B cell (primary cell): ENCODE measurements at regions not wholly inside any gene's neighbourhood (a gene's known extent, or its start where the extent isn't known, plus 50 kb on each side); places are given as distances from the start of the nearest gene placed in this dataset.

ENCODE experiments used
- ATAC-seq: fragments of 200-7000 bp; cut with Tn5 transposase; one replicate; pipeline ENCODE4 v1.10.0; 2021; ENCODE audit warnings: low read depth, mild to moderate bottlenecking, moderate number of reproducible peaks, moderate library complexity
- CTCF ChIA-PET: fragments of 350-600 bp; sonication (Branson Sonifier 250); formaldehyde crosslinking; loops from one replicate; lab custom pipeline; 2021; ENCODE audit warnings: antibody characterized with exemption, inconsistent platforms; lab: Charles Lee
- POLR2A ChIA-PET: fragments of 350-600 bp; sonication (Branson Sonifier 250); formaldehyde crosslinking; loops from one replicate; lab custom pipeline; 2021; ENCODE audit warnings: antibody characterized with exemption; lab: Charles Lee
- DNase-seq: peaks from one replicate; pipeline ENCODE4 v3.0.0; 2013
- H2AFZ ChIP-seq: 2 replicates; pipeline ENCODE4 v1.6.1; 2012; ENCODE audit warnings: mild to moderate bottlenecking, low read depth, low read length; ENCODE audit not compliant: insufficient read depth, poor library complexity, severe bottlenecking
- H3K27ac ChIP-seq, 2 donors: 1 replicate in 1 of 2; 2 replicates in 1 of 2; pipeline ENCODE4 v1.5.1; 2012 to 2013; ENCODE audit warnings: low read length in 2 of 2, mild to moderate bottlenecking in 2 of 2, moderate library complexity in 1 of 2
- H3K27me3 ChIP-seq, 4 experiments: fragments of 200-600 bp in 1 of 4; sonication (generic) in 1 of 4; replicated peaks in 1 of 4; 1 replicate in 2 of 4; 2 replicates in 2 of 4; pipeline versions ENCODE4 v1.6.1 to v1.7.0; 2013 to 2016; ENCODE audit warnings: low read length in 3 of 4, mild to moderate bottlenecking in 2 of 4, mixed read lengths in 1 of 4, moderate library complexity in 1 of 4; ENCODE audit not compliant: insufficient read depth in 4 of 4, control insufficient read depth in 3 of 4; ENCODE audit errors: control extremely low read depth in 1 of 4
- H3K36me3 ChIP-seq, 2 experiments: replicated peaks in 1 of 2; 1 replicate in 1 of 2; 2 replicates in 1 of 2; pipeline versions ENCODE4 v1.6.1 to v1.7.1; 2013; ENCODE audit warnings: low read length in 1 of 2; ENCODE audit not compliant: insufficient read depth in 2 of 2, control insufficient read depth in 1 of 2; ENCODE audit errors: control extremely low read depth in 1 of 2, extremely low read depth in 1 of 2
- H3K4me1 ChIP-seq, 2 donors: fragments of 200-600 bp in 1 of 2; sonication (generic) in 1 of 2; 1 replicate in 1 of 2; 2 replicates in 1 of 2; pipeline versions ENCODE4 v1.5.1 to v1.6.1; 2013 to 2017; ENCODE audit warnings: low read length in 2 of 2; ENCODE audit not compliant: control insufficient read depth in 2 of 2, insufficient read depth in 2 of 2
- H3K4me2 ChIP-seq: replicated peaks from 2 replicates; pipeline ENCODE3; 2012; ENCODE audit warnings: mild to moderate bottlenecking, low read depth, low read length; ENCODE audit not compliant: poor library complexity, severe bottlenecking
- H3K4me3 ChIP-seq, 5 experiments: fragments of 200-600 bp in 1 of 5; sonication (generic) in 1 of 5; 1 replicate in 3 of 5; 2 replicates in 2 of 5; pipeline versions ENCODE4 v1.5.1 to v1.7.0; 2011 to 2016; ENCODE audit warnings: low read length in 4 of 5, mild to moderate bottlenecking in 4 of 5, low read depth in 2 of 5, control low read depth in 1 of 5, moderate library complexity in 1 of 5; ENCODE audit not compliant: insufficient read depth in 1 of 5; ENCODE audit errors: control extremely low read depth in 1 of 5, extremely low read depth in 1 of 5
- H3K79me2 ChIP-seq: fragments of 200-600 bp; sonication (generic); one replicate; pipeline ENCODE4 v1.6.0; 2016; ENCODE audit warnings: low read length; ENCODE audit not compliant: control insufficient read depth, insufficient read depth
- H3K9ac ChIP-seq: fragments of 200-600 bp; sonication (generic); 2 replicates; pipeline ENCODE4 v1.6.1; 2017; ENCODE audit warnings: mild to moderate bottlenecking, low read length, moderate library complexity
- H3K9me3 ChIP-seq, 3 donors: one replicate each; pipeline versions ENCODE4 v1.6.1 to v1.7.1; 2013; ENCODE audit warnings: low read length in 2 of 3; ENCODE audit not compliant: control insufficient read depth in 2 of 3, insufficient read depth in 1 of 3; ENCODE audit errors: control extremely low read depth in 1 of 3
- H4K20me1 ChIP-seq: 2 replicates; pipeline ENCODE4 v1.6.0; 2012; ENCODE audit warnings: mild to moderate bottlenecking, low read length; ENCODE audit not compliant: insufficient read depth, control insufficient read depth, poor library complexity, severe bottlenecking
- H3K27ac Mint-ChIP-seq: one replicate; pipeline ENCODE4 v1.8.0; 2021; ENCODE audit warnings: mixed read lengths
- H3K27me3 Mint-ChIP-seq: one replicate; pipeline ENCODE4 v1.8.0; 2021; ENCODE audit warnings: mixed read lengths
- H3K4me1 Mint-ChIP-seq: one replicate; pipeline ENCODE4 v1.8.0; 2021; ENCODE audit warnings: mixed read lengths
- H3K4me3 Mint-ChIP-seq: one replicate; pipeline ENCODE4 v1.8.0; 2021; ENCODE audit warnings: mixed read lengths
- H3K9me3 Mint-ChIP-seq: one replicate; pipeline ENCODE4 v1.8.0; 2022; ENCODE audit warnings: mixed read lengths; ENCODE audit not compliant: insufficient read depth
- CTCF ChIP-seq: fragments of 200-600 bp; IDR thresholded peaks from one replicate; pipeline ENCODE4 v1.8.0; 2022; ENCODE audit warnings: antibody characterized with exemption, mild to moderate bottlenecking
- EZH2 ChIP-seq: IDR thresholded peaks from 2 replicates; pipeline ENCODE4 v1.6.1; 2012; ENCODE audit warnings: borderline replicate concordance, low read depth, mild to moderate bottlenecking, moderate library complexity, low read length; ENCODE audit not compliant: insufficient read depth, poor library complexity, severe bottlenecking
- WGBS: methylation state at CpG from one replicate; pipeline ENCODE4 v1.1.5; 2013; ENCODE audit warnings: missing lambda C conversion rate; ENCODE audit not compliant: insufficient coverage; 5-methylcytosine and 5-hydroxymethylcytosine counted together
- intact Hi-C: fragments of 100-400 bp; cut with micrococcal nuclease; formaldehyde crosslinking; loops from one replicate; pipeline ENCODE4 v1.10.0; 2022

- Histone ChIP-seq H3K79me2 (no peaks in the 10 kb centered on the region), H3K27ac (no peak overlapping the region), H4K20me1 (no peaks in the 10 kb centered on the region), H3K4me2 (no peak overlapping the region), H3K36me3 (no peaks in the 10 kb centered on the region), H3K4me1 (no peaks in the 10 kb centered on the region), H3K27me3 (no peaks in the 10 kb centered on the region), H2AFZ (no peak overlapping the region), H3K4me3 (no peak overlapping the region), H3K9me3 (no peaks in the 10 kb centered on the region), H3K9ac (no peak overlapping the region)
- no CpG with 5 or more reads among the region's 3 CpGs for WGBS
- Mint-ChIP-seq H3K9me3 (no peaks in the 10 kb centered on the region), H3K27me3 (no peaks in the 10 kb centered on the region), H3K27ac (no peak overlapping the region), H3K4me3 (no peak overlapping the region), H3K4me1 (peaks cover 5% of the 10 kb centered on the region)
- ChIA-PET CTCF (no interaction called here), POLR2A (no interaction called here)
- intact Hi-C loops, result no loop called here
- ATAC-seq (no peak), DNase-seq (no peak)
- no peak for TF ChIP-seq EZH2
- no peak for TF ChIP-seq CTCF
Observed at GRCh38 chr4:14441561-14441960, 560.7 kb upstream of the CPEB2 start.

- Histone ChIP-seq H3K9ac (no peak overlapping the region), H2AFZ (no peak overlapping the region), H3K4me3 (no peak overlapping the region), H3K79me2 (no peaks in the 10 kb centered on the region), H3K9me3 (no peaks in the 10 kb centered on the region), H3K27me3 (no peaks in the 10 kb centered on the region), H3K27ac (no peak overlapping the region), H4K20me1 (no peaks in the 10 kb centered on the region), H3K4me1 (no peaks in the 10 kb centered on the region), H3K36me3 (no peaks in the 10 kb centered on the region), H3K4me2 (no peak overlapping the region)
- no peaks in the 10 kb centered on the region for H3K27me3 Mint-ChIP-seq
- TF ChIP-seq EZH2, result no peak
- no peak for TF ChIP-seq CTCF
- DNase-seq (no peak), ATAC-seq (no peak)
- CTCF ChIA-PET, result no interaction called here
- 100% methylated on average over 2 of the region's 2 CpGs for WGBS
- no peak overlapping the region for H3K4me3 Mint-ChIP-seq
- H3K4me1 Mint-ChIP-seq, result peaks cover 5% of the 10 kb centered on the region
- intact Hi-C loops, result no loop called here
- no peak overlapping the region for H3K27ac Mint-ChIP-seq
- POLR2A ChIA-PET, result no interaction called here
- H3K9me3 Mint-ChIP-seq, result no peaks in the 10 kb centered on the region
Observed at GRCh38 chr4:14445882-14446281, 556.4 kb upstream of the CPEB2 start.
